Keratinocyte (primary cell): ENCODE measurements at regions not wholly inside any gene's neighbourhood (a gene's known extent, or its start where the extent isn't known, plus 50 kb on each side); places are given as distances from the start of the nearest gene placed in this dataset.

Source experiments
- EZH2 ChIP-seq: IDR thresholded peaks from one replicate; pipeline ENCODE4 v1.6.1; 2012; ENCODE audit warnings: inconsistent platforms, mild to moderate bottlenecking, low read length, moderate library complexity
- TF ChIP-seq, protein P1 (sequence below), 3 experiments: IDR thresholded peaks in 1 of 3; conservative IDR thresholded peaks in 1 of 3; optimal IDR thresholded peaks in 1 of 3; 2 replicates in 2 of 3; 3 replicates in 1 of 3; pipeline versions ENCODE3 to v1.5.1; 2011; ENCODE audit warnings: low read length in 3 of 3, mild to moderate bottlenecking in 3 of 3, moderate library complexity in 2 of 3, control low read depth in 1 of 3, inconsistent platforms in 1 of 3; ENCODE audit not compliant: insufficient read depth in 2 of 3; ENCODE audit errors: extremely low read depth in 1 of 3

DNA sequence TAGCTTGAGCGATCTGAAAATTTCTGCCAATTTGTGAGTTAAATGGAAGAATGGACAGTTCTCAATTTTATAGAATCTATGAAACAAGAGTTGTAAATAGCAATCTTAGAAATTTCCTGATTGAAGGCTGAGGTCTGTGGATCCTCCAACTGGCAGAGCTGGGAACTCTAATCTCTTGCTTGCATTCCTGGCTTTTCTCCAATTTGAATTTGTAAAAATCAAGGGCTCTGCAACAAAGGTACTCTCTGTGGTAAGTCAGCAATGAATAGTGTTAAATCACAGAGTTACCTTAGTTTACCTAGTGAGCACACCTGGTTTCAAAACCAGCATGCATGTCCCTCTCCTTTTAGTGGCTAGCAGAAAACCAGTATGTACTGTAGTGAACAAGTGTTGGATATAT lies 1070.5 kb downstream of the TDRD15 start:
- TF ChIP-seq, protein P1, sequence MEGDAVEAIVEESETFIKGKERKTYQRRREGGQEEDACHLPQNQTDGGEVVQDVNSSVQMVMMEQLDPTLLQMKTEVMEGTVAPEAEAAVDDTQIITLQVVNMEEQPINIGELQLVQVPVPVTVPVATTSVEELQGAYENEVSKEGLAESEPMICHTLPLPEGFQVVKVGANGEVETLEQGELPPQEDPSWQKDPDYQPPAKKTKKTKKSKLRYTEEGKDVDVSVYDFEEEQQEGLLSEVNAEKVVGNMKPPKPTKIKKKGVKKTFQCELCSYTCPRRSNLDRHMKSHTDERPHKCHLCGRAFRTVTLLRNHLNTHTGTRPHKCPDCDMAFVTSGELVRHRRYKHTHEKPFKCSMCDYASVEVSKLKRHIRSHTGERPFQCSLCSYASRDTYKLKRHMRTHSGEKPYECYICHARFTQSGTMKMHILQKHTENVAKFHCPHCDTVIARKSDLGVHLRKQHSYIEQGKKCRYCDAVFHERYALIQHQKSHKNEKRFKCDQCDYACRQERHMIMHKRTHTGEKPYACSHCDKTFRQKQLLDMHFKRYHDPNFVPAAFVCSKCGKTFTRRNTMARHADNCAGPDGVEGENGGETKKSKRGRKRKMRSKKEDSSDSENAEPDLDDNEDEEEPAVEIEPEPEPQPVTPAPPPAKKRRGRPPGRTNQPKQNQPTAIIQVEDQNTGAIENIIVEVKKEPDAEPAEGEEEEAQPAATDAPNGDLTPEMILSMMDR (optimal IDR thresholded peaks at IDR 0.05 in 1 of 3, IDR thresholded peaks at IDR 0.05 in 1 of 3, conservative IDR thresholded peaks at IDR 0.05 in 1 of 3; ENCODE audit: extremely low read depth in 1 of 3, insufficient read depth in 2 of 3, low read length in 3 of 3) = no peak
- TF ChIP-seq EZH2 = no peak
